H9 (cell line): ENCODE measurements at regions not wholly inside any gene's neighbourhood (a gene's known extent, or its start where the extent isn't known, plus 50 kb on each side); places are given as distances from the start of the nearest gene placed in this dataset.

Experiments used
- DNase-seq: peaks from one replicate; pipeline ENCODE4 v3.0.0-alpha.2; 2017
- H2AFZ ChIP-seq: one replicate; pipeline ENCODE4 v1.6.1; 2013; ENCODE audit warnings: mild to moderate bottlenecking, low read length, control low read depth, moderate library complexity
- H2AK5ac ChIP-seq: 2 replicates; pipeline ENCODE4 v1.6.1; 2013; ENCODE audit warnings: low read length, control low read depth, mixed read lengths; ENCODE audit not compliant: insufficient read length
- H2BK120ac ChIP-seq: one replicate; pipeline ENCODE4 v1.6.1; 2013; ENCODE audit warnings: low read depth, mild to moderate bottlenecking, low read length, control low read depth, inconsistent platforms; ENCODE audit not compliant: poor library complexity, severe bottlenecking
- H2BK12ac ChIP-seq: 2 replicates; pipeline ENCODE4 v1.6.1; 2013; ENCODE audit warnings: low read length, control low read depth, mixed read lengths, low read depth; ENCODE audit not compliant: insufficient read length
- H2BK15ac ChIP-seq: 2 replicates; pipeline ENCODE4 v1.6.1; 2013; ENCODE audit warnings: low read depth, low read length, control low read depth
- H2BK20ac ChIP-seq: one replicate; pipeline ENCODE4 v1.6.1; 2013; ENCODE audit warnings: low read depth, mild to moderate bottlenecking, low read length, control low read depth, inconsistent platforms; ENCODE audit not compliant: poor library complexity, severe bottlenecking
- H2BK5ac ChIP-seq: 2 replicates; pipeline ENCODE4 v1.6.1; 2013; ENCODE audit warnings: low read length, control low read depth, mixed read lengths; ENCODE audit not compliant: insufficient read length
- H3K14ac ChIP-seq: 2 replicates; pipeline ENCODE4 v1.6.1; 2013; ENCODE audit warnings: low read length, control low read depth; ENCODE audit not compliant: insufficient read depth
- H3K18ac ChIP-seq: 2 replicates; pipeline ENCODE4 v1.6.1; 2013; ENCODE audit warnings: low read depth, mild to moderate bottlenecking, mixed read lengths, low read length, control low read depth; ENCODE audit not compliant: insufficient read length
- H3K23ac ChIP-seq: 2 replicates; pipeline ENCODE4 v1.6.1; 2013; ENCODE audit warnings: low read length, control low read depth, mixed read lengths, low read depth; ENCODE audit not compliant: insufficient read length
- H3K23me2 ChIP-seq: 2 replicates; pipeline ENCODE4 v1.6.1; 2013; ENCODE audit warnings: low read depth, mild to moderate bottlenecking, mixed read lengths, low read length, control low read depth; ENCODE audit not compliant: insufficient read length, poor library complexity, severe bottlenecking
- H3K27ac ChIP-seq: 2 replicates; pipeline ENCODE4 v1.5.1; 2013; ENCODE audit warnings: low read length, control low read depth, mixed read lengths, low read depth; ENCODE audit not compliant: insufficient read length
- H3K27me3 ChIP-seq: 2 replicates; pipeline ENCODE4 v1.6.1; 2013; ENCODE audit warnings: low read length, control low read depth, inconsistent platforms; ENCODE audit not compliant: insufficient read depth
- H3K4ac ChIP-seq: 2 replicates; pipeline ENCODE4 v1.6.1; 2013; ENCODE audit warnings: low read depth, mild to moderate bottlenecking, control low read depth, inconsistent platforms, low read length, moderate library complexity
- H3K4me1 ChIP-seq: 2 replicates; pipeline ENCODE4 v1.6.1; 2013; ENCODE audit warnings: low read length, control low read depth, inconsistent platforms; ENCODE audit not compliant: insufficient read depth
- H3K4me2 ChIP-seq: 2 replicates; pipeline ENCODE4 v1.6.1; 2013; ENCODE audit warnings: low read length, control low read depth, mixed read lengths; ENCODE audit not compliant: insufficient read length, insufficient read depth
- H3K56ac ChIP-seq: 2 replicates; pipeline ENCODE4 v1.6.1; 2013; ENCODE audit warnings: low read depth, mild to moderate bottlenecking, mixed read lengths, low read length, control low read depth; ENCODE audit not compliant: insufficient read length
- H3K79me1 ChIP-seq: 2 replicates; pipeline ENCODE4 v1.6.1; 2013; ENCODE audit warnings: low read depth, mild to moderate bottlenecking, moderate library complexity, low read length, control low read depth, inconsistent platforms; ENCODE audit not compliant: insufficient read depth, poor library complexity, severe bottlenecking
- H3K79me2 ChIP-seq: 2 replicates; pipeline ENCODE4 v1.6.1; 2013; ENCODE audit warnings: low read length, control low read depth, inconsistent platforms; ENCODE audit not compliant: insufficient read depth
- H3K9ac ChIP-seq: 2 replicates; pipeline ENCODE4 v1.6.1; 2013; ENCODE audit warnings: low read length, control low read depth, mixed read lengths; ENCODE audit not compliant: insufficient read length; ENCODE audit errors: extremely low read depth
- H3K9me3 ChIP-seq: one replicate; pipeline ENCODE4 v1.6.1; 2013; ENCODE audit warnings: low read depth, low read length, inconsistent platforms; ENCODE audit not compliant: control insufficient read depth
- H3T11ph ChIP-seq: one replicate; pipeline ENCODE4 v1.6.1; 2013; ENCODE audit warnings: mild to moderate bottlenecking, low read length, control low read depth, inconsistent platforms
- H4K20me1 ChIP-seq: one replicate; pipeline ENCODE4 v1.6.1; 2013; ENCODE audit not compliant: control insufficient read depth, insufficient read length, insufficient read depth
- H4K5ac ChIP-seq: 2 replicates; pipeline ENCODE4 v1.6.1; 2013; ENCODE audit warnings: low read depth, mild to moderate bottlenecking, mixed read lengths, low read length, control low read depth; ENCODE audit not compliant: insufficient read length
- H4K8ac ChIP-seq: replicated peaks from 2 replicates; pipeline ENCODE4 v1.6.1; 2013; ENCODE audit warnings: low read length, control low read depth, mixed read lengths, low read depth; ENCODE audit not compliant: insufficient read length
- H4K91ac ChIP-seq: 2 replicates; pipeline ENCODE4 v1.6.1; 2013; ENCODE audit warnings: low read depth, mild to moderate bottlenecking, moderate library complexity, mixed read lengths, low read length, control low read depth; ENCODE audit not compliant: insufficient read length
- H3K27ac Mint-ChIP-seq, 3 experiments: 2 replicates in 2 of 3; 3 replicates in 1 of 3; pipeline ENCODE4 v1.8.0; 2020 to 2021; ENCODE audit warnings: mixed read lengths in 3 of 3, mild to moderate bottlenecking in 1 of 3, moderate library complexity in 1 of 3
- H3K27me3 Mint-ChIP-seq: 2 replicates; pipeline ENCODE4 v1.8.0; 2021; ENCODE audit warnings: low read depth, mild to moderate bottlenecking, moderate library complexity, mixed read lengths
- H3K36me3 Mint-ChIP-seq, 3 experiments: 2 replicates in 2 of 3; 3 replicates in 1 of 3; pipeline ENCODE4 v1.8.0; 2020 to 2021; ENCODE audit warnings: low read depth in 3 of 3, mixed read lengths in 3 of 3; ENCODE audit not compliant: insufficient read depth in 1 of 3
- H3K4me1 Mint-ChIP-seq, 2 experiments: 2 replicates each; pipeline ENCODE4 v1.8.0; 2020; ENCODE audit warnings: mixed read lengths in 2 of 2
- H3K4me3 Mint-ChIP-seq, 2 experiments: 2 replicates in 1 of 2; 3 replicates in 1 of 2; pipeline ENCODE4 v1.8.0; 2020 to 2021; ENCODE audit warnings: mild to moderate bottlenecking in 2 of 2, mixed read lengths in 2 of 2, moderate library complexity in 1 of 2
- H3K9me3 Mint-ChIP-seq, 2 experiments: 2 replicates in 1 of 2; 3 replicates in 1 of 2; pipeline ENCODE4 v1.8.0; 2020; ENCODE audit warnings: mild to moderate bottlenecking in 2 of 2, mixed read lengths in 2 of 2, moderate library complexity in 1 of 2
- CTCF ChIP-seq: fragments of 200-600 bp; sonication (generic); conservative IDR thresholded peaks from 3 replicates; pipeline ENCODE4 v1.8.0; 2021; ENCODE audit warnings: antibody characterized with exemption, mild to moderate bottlenecking
- WGBS: extraction: QIAGEN DNeasy Blood & Tissue Kit; methylation state at CpG from one replicate; pipeline ENCODE4 v1.1.7; 2013; ENCODE audit warnings: missing lambda C conversion rate, low lambda C conversion rate, mixed read lengths; ENCODE audit not compliant: insufficient read length; ENCODE audit errors: extremely low coverage; 5-methylcytosine and 5-hydroxymethylcytosine counted together

- Histone ChIP-seq H2AK5ac (no peak overlapping the region), H4K91ac (no peak overlapping the region), H3K23ac (no peak overlapping the region), H4K5ac (no peak overlapping the region), H3K27ac (no peak overlapping the region), H4K8ac (no peak overlapping the region), H3K79me1 (no peaks in the 10 kb centered on the region), H2BK12ac (no peak overlapping the region), H3K27me3 (no peaks in the 10 kb centered on the region), H2BK120ac (no peak overlapping the region), H3K56ac (no peak overlapping the region), H3K18ac (no peak overlapping the region), H2BK5ac (no peak overlapping the region), H3K23me2 (no peaks in the 10 kb centered on the region), H2BK15ac (no peak overlapping the region), H3K4ac (no peak overlapping the region), H3K9ac (no peak overlapping the region), H3K4me2 (no peak overlapping the region), H3K9me3 (no peaks in the 10 kb centered on the region), H4K20me1 (no peaks in the 10 kb centered on the region), H2AFZ (no peak overlapping the region), H3K14ac (no peak overlapping the region), H3K79me2 (no peaks in the 10 kb centered on the region), H3K4me1 (no peaks in the 10 kb centered on the region), H2BK20ac (no peak overlapping the region), H3T11ph (no peak overlapping the region)
- no CpG with 5 or more reads among the region's 3 CpGs for WGBS
- no peaks in the 10 kb centered on the region; a peak in 1 of 5 replicates for H3K9me3 Mint-ChIP-seq
- no peak for DNase-seq
- no peak overlapping the region for H3K4me3 Mint-ChIP-seq
- no peak overlapping the region for H3K27ac Mint-ChIP-seq
- H3K27me3 Mint-ChIP-seq: no peaks in the 10 kb centered on the region
- no peaks in the 10 kb centered on the region for H3K4me1 Mint-ChIP-seq
- TF ChIP-seq CTCF: no peak
- no peaks in the 10 kb centered on the region for H3K36me3 Mint-ChIP-seq
Measured at GRCh38 chr18:77329651-77330050, 80.0 kb downstream of the GALR1 start.
